Dedifferentiated amniotic fluid mesenchymal stem cell (primary cell): ENCODE measurements at regions not wholly inside any gene's neighbourhood (a gene's known extent, or its start where the extent isn't known, plus 50 kb on each side); places are given as distances from the start of the nearest gene placed in this dataset.
"Not testable (repeated sequence)": the region's sequence is repeated elsewhere in the genome, so short reads cannot be mapped to it uniquely, and the experiment has no call there.

Experiments used
- DNase-seq: peaks from one replicate; pipeline ENCODE4 v3.0.0-alpha.2; 2016; ENCODE audit errors: extremely low spot score

DNA sequence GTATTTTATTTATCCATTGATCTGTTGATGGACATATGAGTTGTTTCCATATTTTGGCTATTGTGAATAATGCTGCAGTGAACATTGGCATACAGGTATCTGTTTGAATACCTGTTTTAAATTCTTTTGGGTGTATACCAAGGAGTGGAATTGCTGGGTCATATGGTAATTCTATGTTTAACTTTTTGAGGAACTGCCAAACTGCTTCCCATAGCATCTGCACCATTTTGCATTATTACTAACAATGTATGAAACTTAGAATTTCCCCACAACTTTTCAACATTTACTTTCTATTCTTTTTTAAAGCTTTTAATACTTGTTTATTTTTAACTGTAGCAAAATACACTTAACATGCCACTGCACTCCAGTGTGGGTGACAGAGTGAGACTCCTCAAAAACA lies 57.0 kb upstream of the MSN start:
- DNase-seq, result no peak

DNA sequence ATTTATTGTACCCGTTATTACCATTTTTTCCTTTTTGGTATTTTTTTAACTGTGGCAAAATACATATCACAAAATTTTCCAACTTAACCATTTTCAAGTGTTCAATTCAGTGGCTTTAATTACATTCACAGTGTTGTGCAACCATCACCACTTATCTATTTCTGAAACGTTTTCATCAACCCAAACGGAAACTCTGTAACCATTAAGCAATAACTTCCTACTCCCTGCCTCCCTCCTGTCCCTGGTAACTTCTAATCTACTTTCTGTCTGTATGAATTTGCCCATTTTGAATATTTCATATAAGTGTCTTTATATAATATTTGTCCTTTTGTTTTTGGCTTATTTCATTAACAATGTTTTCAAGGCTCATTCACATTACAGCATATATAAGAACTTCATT lies 57.4 kb upstream of the MSN start:
- DNase-seq, result no peak

DNA sequence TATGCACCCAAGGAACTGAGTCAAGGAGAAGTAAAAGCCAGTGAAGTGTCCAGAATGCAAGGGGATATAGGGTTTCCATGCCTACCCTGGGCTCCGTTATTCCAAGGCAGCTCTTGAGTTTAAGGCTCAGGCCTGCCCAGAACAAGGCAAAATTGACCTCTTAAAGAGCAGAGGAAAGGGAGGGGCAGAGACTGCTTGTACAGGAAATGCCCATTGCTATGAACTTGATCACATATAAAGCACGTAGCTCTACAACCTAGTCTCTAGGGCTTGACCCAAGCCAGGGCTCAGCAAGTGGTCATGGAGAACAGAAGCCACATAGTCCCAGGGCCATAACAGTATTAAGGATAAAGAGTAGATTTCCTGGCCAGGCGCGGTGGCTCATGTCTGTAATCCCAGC lies 58.2 kb upstream of the MSN start:
- DNase-seq, result no peak

DNA sequence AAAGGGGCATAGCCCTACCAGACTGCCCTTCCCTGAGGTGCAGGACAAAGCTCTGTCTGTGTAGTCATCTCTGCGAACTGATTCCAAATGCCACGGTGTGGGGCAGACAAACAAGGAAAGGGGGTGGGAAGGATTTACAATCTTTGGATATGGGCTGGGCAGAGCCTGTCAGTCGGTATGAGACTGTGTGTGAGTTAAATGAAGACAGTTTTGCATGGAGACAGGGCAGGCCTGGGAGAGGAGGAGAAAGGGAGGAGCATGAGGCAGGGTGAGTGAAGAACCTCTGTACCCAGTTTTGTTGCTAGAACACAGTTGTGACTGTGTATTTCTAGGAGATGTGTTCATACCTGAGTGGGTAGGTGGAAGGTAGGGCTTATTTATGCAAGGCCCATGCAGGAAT lies 59.4 kb upstream of the MSN start:
- no peak for DNase-seq

DNA sequence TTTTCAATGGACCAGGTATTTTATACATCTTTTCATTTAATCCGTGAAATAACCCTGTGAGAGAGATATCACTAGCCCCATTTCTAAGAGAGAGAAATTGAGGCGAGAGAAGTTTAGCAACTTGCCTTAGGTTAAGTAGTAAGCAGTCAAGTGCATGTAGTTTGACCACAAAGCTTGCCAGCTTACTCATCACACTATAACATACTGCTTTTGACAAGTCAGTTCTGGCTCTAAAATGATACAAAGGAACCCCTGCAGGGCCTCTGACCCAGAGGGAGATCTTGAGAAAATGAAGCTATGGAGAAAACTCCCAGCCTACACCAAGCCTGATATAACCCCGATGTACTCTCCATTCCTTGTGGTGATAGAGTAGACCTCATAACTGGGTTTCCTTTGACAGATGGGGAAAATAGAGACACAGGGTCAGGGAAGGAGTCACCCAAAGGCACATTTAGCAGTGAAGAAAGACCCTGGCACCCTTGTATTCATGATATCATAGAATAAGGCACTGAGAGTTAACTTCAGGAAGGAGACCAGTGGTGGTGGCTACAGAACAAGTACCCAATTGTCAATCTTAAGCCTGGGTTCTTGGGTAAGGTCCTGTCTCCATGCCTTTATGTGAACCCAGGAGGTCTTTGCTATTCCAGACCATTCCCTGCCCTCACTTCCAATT lies 60.2 kb upstream of the MSN start:
- no peak for DNase-seq

DNA sequence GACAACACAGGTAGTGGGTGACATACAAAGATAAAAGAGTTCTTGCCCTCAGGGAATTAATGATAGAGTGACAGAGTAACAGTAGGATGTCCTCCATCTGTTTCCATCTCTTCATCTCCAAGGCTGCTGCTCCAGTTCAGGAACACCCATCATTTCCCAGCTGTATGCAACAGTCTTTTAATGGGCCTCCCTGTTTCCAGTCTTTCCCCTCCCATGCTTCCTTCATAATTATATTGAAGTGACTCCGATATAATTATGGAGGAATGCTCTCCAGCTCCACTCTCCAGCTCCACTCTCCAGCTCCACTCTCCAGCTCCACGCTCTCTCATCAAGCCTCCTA lies 65.3 kb upstream of the MSN start:
- no peak for DNase-seq

DNA sequence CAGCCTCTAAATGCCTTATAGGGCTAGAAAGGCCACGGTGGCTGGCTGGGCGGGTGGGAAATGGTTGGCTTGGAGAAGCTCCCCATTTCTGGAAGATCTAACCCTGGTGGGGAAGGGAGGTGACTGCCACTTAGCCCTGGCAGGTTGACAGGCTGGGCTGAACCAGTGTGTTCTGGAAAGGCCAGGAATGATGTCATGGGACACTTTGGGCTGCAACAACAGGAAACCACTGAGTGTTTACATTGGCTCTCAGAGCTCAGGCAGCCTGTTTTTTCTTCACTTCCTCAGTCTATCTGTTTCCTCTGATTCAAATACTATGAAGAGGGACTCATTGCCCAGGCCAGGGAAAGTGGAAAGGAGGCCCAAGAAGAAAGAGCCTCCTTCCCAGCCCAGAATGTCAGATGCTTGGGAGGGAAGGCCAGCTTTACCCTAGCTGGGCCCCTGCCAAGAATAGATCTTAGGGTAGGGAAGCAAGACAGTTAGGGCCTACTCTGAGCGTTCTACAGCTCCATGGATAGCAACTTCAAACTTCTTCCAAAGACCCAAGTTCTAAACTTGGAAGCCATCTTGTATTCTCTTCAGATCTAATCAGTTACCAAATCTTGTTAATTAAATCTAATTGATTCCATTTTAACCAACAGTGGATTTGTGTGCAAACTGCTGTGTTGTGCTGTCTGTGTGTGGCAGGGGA lies 65.8 kb upstream of the MSN start:
- peak; percentile 79 for DNase-seq

DNA sequence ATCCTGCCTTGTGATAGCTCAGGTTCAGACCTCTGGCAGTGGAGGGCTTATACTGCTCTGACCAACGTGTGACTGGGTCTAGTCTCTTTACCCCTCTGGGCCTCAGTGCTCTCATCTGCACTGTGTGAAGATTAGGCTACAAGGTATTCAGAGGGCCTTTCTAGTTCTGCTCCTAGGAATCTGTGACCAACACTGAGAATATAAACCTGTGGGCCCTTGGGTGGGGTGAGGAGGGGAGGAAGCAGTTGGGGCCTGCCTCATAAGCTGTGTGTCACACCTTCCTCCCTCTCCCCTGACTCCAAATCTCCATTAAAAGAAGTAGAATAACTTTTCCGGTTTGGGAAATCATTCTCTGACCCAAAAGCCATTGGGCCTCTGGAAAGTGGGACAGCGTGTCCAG lies 66.3 kb upstream of the MSN start:
- DNase-seq, result no peak

DNA sequence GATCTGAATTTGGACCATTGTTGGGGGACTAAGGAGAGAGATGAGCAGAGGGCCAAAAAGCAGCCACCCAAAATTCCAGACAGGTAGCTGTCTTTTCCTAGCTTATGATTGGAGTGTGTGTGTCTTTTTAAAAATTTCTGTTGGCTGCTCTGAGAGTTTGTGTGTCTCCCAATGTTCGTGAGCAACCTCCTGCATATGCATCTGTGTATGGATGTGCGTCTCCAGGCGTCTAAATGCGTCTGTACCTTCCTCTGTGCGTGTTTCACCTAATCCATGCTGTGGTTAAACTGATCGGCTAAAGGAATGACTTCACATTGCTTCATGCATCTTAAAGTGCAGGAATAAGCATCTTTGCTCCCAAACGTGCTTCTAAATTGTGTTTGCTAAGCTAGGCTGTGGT lies 65.5 kb upstream of the LAS1L start:
- no peak for DNase-seq

DNA sequence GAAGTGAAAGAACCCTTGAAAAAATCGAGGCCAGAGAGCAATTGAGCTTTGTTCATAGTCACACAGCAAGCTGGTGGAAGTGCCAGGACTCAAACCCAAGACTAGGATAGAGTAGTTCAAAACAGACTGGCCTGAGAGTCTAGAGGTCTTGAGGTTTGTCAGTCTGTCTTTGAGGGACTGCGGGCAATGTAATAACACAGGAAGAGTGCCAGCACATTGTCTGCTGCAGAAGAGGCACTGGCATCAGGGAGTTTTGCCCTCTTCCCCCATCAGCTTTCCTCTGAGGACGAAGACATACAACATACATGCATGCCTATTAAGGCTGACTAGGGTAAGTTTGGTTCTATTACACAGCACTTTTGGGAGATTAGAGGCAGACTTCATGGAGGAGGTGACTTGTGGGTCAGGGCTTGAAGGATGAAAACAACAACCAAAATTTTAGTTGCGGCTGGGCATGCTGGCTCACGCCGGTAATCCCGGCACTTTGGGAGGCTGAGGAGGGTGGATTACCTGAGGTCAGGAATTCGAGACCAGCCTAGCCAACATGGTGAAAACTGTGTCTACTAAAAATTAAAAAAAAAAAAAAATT lies 64.1 kb upstream of the LAS1L start:
- DNase-seq, result no peak

DNA sequence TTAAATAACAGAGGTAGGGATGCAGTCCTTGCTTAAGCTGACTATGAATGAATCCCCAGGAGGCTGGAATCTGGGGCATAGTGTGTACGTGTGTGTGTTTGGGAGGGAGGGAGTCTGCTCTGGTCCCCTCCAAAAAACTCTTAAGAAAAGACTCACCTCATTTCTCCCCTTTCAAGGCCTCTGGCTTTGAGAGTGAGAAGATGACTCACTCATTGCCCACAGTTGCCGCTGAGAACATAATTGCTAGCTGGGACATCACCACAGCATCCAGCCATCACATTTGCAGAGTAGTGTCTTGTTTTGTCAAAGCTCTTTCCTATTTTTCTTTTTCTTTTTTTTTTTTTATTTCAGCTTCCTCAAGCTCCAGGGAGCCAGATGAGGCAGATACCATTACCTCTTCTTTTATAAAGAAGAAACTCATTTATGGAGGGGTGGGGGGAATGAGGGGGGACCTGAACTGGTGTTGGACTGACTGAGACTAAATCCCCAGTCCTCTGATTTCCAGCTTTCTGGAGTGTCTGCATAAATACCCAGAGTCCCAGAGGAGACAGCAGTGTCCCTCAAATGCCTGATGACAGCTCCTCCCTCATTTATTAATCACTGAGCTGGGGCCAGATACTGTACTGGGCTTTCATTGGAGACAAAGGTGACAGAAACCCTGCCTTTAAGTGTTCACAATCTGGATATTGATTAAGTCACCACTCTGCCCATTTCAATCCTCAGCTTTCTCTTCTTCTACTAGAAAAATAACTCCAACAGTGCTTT lies 61.9 kb upstream of the LAS1L start:
- peak; percentile 36 for DNase-seq

DNA sequence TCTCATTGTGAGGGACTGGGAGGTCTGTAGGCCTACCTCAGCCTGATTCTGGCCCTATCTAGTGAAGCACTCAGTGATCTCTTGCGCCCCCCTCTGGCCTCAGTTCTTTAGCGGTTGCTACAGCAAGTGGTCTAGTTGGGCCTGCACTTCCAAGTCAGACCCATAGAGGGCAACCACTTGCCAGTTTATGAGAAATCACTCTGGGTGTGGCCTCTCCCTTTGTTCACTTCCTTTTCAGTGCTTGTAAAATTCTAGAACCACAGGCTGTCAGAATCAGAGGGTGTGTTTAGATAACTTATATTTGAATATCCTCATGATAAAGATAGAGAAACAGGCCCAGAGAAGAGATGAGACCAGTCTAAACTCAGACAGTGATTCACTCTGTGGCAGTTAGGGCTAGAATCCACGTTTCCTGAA lies 60.9 kb upstream of the LAS1L start:
- DNase-seq, result peak; percentile 86

DNA sequence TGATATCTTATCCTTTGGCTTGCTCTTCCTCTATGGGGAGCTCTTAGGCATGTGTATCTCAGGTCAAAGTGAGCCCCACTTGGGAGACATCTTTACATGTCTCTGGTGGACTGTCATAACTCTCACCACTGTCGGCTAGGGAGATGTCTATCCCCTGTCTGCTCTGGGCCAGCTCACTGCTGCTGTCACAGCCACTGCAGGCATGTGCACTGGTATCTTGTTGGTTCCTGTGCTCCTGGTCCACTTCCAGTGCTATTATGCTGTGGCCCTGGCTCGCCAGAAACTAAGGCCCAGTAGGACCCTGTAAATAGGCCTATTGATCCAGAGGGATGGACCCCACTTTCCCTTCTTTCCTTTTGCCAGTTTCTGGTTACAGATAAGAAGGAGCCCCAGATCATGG lies 56.6 kb upstream of the LAS1L start:
- no peak for DNase-seq

DNA sequence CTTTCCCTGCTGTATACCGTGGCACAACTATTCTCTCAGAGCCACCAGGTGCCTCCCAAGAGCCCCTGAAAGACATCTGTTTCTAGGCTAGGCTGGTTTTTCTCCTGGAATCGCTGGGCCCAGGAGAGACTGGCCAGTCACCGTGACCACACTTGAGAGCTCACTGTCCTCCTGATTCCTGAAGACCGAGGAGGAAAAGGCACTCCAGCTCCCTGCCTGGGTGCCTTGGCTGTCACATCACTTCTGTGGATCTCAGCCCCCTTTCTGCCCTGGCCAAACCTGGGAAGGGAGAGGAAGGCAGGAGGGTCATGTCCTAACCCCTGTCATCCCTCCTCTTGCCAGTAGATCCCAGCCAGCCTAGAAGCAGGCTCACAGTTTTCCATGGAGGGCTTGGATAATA lies 54.7 kb upstream of the LAS1L start:
- DNase-seq, result no peak

DNA sequence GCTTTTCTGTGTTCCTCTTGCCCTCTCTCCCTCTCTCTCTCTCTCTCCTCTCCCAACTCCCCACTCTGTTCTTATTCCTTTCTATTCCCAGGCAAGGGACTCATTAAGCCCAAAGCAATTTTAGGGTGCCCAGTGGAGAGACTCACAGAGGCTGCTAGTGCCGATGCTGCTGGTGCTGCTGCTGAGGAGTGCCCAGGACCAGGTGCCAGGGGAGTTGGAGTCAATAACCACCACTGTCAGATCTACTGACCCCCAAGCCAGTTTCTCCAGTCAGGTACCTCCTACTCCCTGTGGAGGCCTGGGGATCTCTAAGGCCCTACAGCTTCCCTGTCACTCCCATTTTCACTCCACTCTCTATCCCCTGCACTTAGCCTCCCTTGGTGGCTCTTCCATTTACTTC lies 54.2 kb upstream of the LAS1L start:
- no peak for DNase-seq

DNA sequence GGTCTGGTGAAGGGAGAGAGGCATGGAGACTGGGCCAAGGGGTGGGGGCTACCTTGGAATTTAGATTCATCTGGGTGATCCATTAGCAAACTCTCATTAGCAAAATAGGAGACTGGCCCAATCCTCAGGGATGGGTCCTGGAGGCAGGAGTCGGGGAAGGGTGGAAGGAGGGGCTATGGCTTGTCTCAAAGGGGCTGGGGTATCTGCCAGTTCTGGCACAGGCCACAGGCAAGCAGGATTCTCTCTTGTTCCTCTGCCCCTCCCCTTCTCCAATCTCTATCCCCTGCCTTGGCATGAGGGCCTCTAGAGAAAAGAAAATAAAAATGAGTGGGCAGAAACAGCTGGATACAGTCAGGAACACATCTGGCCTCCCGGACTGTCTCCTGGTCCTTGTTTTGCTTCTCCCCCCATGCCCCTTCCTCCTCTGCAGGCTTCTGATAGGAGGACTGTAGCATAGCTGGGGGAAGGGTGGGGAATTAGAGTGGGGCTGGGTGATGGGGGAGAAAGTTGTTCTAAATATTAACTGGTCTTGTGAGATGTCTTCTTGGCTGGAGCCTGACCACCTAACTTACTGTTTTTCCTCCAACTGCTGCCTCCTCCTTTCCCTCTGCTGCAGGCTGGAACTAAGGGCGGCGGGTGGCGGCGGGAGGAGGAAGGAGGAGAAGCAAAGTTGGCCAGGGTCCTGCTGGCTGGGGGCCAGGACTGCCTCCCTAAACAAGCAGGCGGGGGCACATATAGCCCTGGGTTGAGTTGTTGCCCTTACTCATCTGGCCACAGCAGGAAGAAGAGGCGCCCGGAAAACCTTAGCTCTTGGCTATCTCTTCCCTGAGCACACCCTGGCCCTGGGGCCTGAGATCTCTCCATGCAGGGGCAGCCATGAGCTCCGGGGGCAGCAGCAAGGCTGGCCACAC lies 53.3 kb upstream of the LAS1L start:
- peak; percentile 30 for DNase-seq

DNA sequence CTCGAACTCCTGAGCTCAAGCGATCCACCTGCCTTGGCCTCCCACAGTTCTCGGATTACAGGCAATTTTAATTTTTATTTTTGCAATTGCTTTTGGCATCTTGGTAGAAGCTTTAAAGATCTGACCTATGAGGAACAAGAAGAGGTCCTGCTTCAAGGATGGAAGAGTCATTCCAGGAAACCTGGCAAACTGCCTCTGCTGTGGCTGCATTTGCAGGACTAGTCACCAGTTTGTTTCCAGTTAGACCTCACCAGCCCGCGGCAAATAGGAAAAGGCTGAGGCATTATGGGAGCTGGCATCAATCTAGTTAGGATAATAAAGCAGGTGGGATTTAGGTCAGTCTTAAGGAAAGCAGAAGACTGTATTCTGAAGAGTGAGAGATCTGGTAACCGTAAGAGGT lies 51.9 kb upstream of the LAS1L start:
- no peak for DNase-seq

DNA sequence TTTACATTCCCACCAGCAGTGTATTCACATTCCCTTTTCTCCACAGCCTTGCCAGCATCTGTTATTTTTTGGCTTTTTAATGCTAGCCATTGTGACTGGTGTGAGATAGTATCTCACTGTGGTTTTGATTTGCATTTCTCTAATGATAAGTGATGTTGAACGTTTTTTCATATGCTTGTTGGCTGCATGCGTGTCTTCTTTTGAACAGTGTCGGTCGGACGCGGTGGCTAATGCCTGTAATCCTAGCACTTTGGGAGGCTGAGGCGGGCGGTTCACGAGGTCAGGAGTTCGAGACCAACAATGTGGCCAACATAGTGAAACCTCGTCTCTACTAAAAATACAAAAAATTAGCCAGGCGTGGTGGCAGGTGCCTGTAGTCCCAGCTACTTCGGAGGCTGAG lies 50.6 kb upstream of the LAS1L start:
- not testable (repeated sequence) for DNase-seq
